Hypothalamus (tissue), 51 donors: ENCODE measurements at regions not wholly inside any gene's neighbourhood (a gene's known extent, or its start where the extent isn't known, plus 50 kb on each side); places are given as distances from the start of the nearest gene placed in this dataset.
"Not testable (repeated sequence)": the region's sequence is repeated elsewhere in the genome, so short reads cannot be mapped to it uniquely, and the experiment has no call there.

ENCODE experiments used
- DNase-seq, 51 donors: peaks; one replicate each; lab custom pipeline; 2025; lab: John Stamatoyannopoulos, UW

GRCh38 chr1:101522486-101522885 is 285.7 kb downstream of the S1PR1 start:
- no peak for DNase-seq

- DNase-seq: no peak
Measured at GRCh38 chr1:101526813-101527212, 290.0 kb downstream of the S1PR1 start.

GRCh38 chr1:101532377-101532776 is 295.6 kb downstream of the S1PR1 start:
- no peak for DNase-seq

GRCh38 chr1:101540161-101540560 is 303.3 kb downstream of the S1PR1 start:
- DNase-seq: no peak

- no peak for DNase-seq
Measured at GRCh38 chr1:101546885-101547284, 310.1 kb downstream of the S1PR1 start.

GRCh38 chr1:101547357-101547756 is 310.5 kb downstream of the S1PR1 start:
- no peak for DNase-seq

GRCh38 chr1:101548376-101548775 is 311.6 kb downstream of the S1PR1 start:
- no peak for DNase-seq

- no peak for DNase-seq
Measured at GRCh38 chr1:101550581-101550980, 313.8 kb downstream of the S1PR1 start.

GRCh38 chr1:101566883-101567538 is 330.2 kb downstream of the S1PR1 start:
- DNase-seq: no peak

- DNase-seq: peak in 1 of 51 donors; percentile 5
Measured at GRCh38 chr1:101567582-101568189, 330.9 kb downstream of the S1PR1 start.

- no peak for DNase-seq
Measured at GRCh38 chr1:101587741-101588140, 350.9 kb downstream of the S1PR1 start.

- DNase-seq: no peak
Measured at GRCh38 chr1:101588677-101589076, 351.9 kb downstream of the S1PR1 start.

GRCh38 chr1:101592845-101593244 is 356.0 kb downstream of the S1PR1 start:
- DNase-seq: no peak

- DNase-seq: no peak
Measured at GRCh38 chr1:101595881-101596374, 359.1 kb downstream of the S1PR1 start.

GRCh38 chr1:101600615-101601014 is 363.8 kb downstream of the S1PR1 start:
- not testable (repeated sequence) for DNase-seq

GRCh38 chr1:101603726-101604125 is 366.9 kb downstream of the S1PR1 start:
- no peak for DNase-seq

GRCh38 chr1:101605878-101606277 is 369.1 kb downstream of the S1PR1 start:
- DNase-seq: no peak

GRCh38 chr1:101613546-101613945 is 376.7 kb downstream of the S1PR1 start:
- DNase-seq: no peak

GRCh38 chr1:101618900-101619299 is 377.8 kb downstream of the OLFM3 start:
- DNase-seq: no peak

GRCh38 chr1:101632548-101633272 is 364.0 kb downstream of the OLFM3 start:
- DNase-seq: no peak

- no peak for DNase-seq
Measured at GRCh38 chr1:101645810-101646209, 350.9 kb downstream of the OLFM3 start.

- DNase-seq: no peak
Measured at GRCh38 chr1:101652484-101652883, 344.2 kb downstream of the OLFM3 start.
